SK-N-SH (cell line): ENCODE measurements at regions not wholly inside any gene's neighbourhood (a gene's known extent, or its start where the extent isn't known, plus 50 kb on each side); places are given as distances from the start of the nearest gene placed in this dataset.

ENCODE experiments used
- CTCF ChIA-PET: fragments of 300-600, 350-600 bp; formaldehyde crosslinking; extraction: SDS; loops from one replicate; lab custom pipeline; 2021; lab: Yijun Ruan, JAX
- POLR2A ChIA-PET: fragments of 350-600 bp; sonication (Branson Sonifier 250); formaldehyde crosslinking; extraction: SDS; loops from one replicate; lab custom pipeline; 2020; ENCODE audit warnings: antibody characterized with exemption, inconsistent platforms; lab: Yijun Ruan, JAX
- DNase-seq: peaks from one replicate; pipeline ENCODE4 v3.0.0; 2012
- H2AFZ ChIP-seq: fragments of 200-600 bp; sonication (generic); 2 replicates; pipeline ENCODE4 v1.8.1; 2016; ENCODE audit warnings: antibody characterized with exemption, mild to moderate bottlenecking, low read depth
- H3F3A ChIP-seq: fragments of 200-600 bp; sonication (generic); replicated peaks from 2 replicates; pipeline ENCODE3; 2016; ENCODE audit warnings: antibody characterized with exemption, mild to moderate bottlenecking; ENCODE audit not compliant: insufficient read depth
- H3K27ac ChIP-seq, 2 experiments: fragments of 200-500 bp in 1 of 2; fragments of 200-600 bp in 1 of 2; sonication (Bioruptor generic) in 1 of 2; sonication (generic), shearing (Covaris generic) in 1 of 2; 2 replicates each; pipeline versions ENCODE4 v1.5.1 to v1.6.1; 2014 to 2016; ENCODE audit warnings: low read depth in 2 of 2, inconsistent platforms in 1 of 2, low read length in 1 of 2, mild to moderate bottlenecking in 1 of 2, mixed read lengths in 1 of 2
- H3K27me3 ChIP-seq: fragments of 200-600 bp; sonication (generic), shearing (Covaris generic); 2 replicates; pipeline ENCODE4 v1.6.1; 2016; ENCODE audit warnings: mixed run types; ENCODE audit not compliant: insufficient read depth
- H3K36me3 ChIP-seq, 2 experiments: fragments of 200-500 bp in 1 of 2; fragments of 200-600 bp in 1 of 2; sonication (Bioruptor generic) in 1 of 2; sonication (generic) in 1 of 2; replicated peaks in 1 of 2; 2 replicates each; pipeline versions ENCODE3 to v1.5.1; 2014 to 2016; ENCODE audit warnings: low read length in 1 of 2, mild to moderate bottlenecking in 1 of 2; ENCODE audit not compliant: insufficient read depth in 2 of 2, control insufficient read depth in 1 of 2
- H3K4me1 ChIP-seq, 2 experiments: fragments of 200-500 bp in 1 of 2; fragments of 200-600 bp in 1 of 2; sonication (Bioruptor generic) in 1 of 2; sonication (generic), shearing (Covaris generic) in 1 of 2; 2 replicates each; pipeline versions ENCODE4 v1.5.1 to v1.6.1; 2014 to 2016; ENCODE audit warnings: low read depth in 1 of 2, low read length in 1 of 2, mixed run types in 1 of 2; ENCODE audit not compliant: insufficient read depth in 2 of 2, control insufficient read depth in 1 of 2
- H3K4me2 ChIP-seq: fragments of 200-600 bp; sonication (generic), shearing (Covaris generic); 2 replicates; pipeline ENCODE4 v1.6.1; 2017; ENCODE audit warnings: mixed run types
- H3K4me3 ChIP-seq, 2 experiments: fragments of 200-500 bp in 1 of 2; fragments of 200-600 bp in 1 of 2; sonication (Bioruptor generic) in 1 of 2; sonication (generic), shearing (Covaris generic) in 1 of 2; 2 replicates each; pipeline versions ENCODE4 v1.5.1 to v1.8.1; 2014 to 2016; ENCODE audit warnings: low read depth in 2 of 2, inconsistent platforms in 1 of 2, low read length in 1 of 2, mild to moderate bottlenecking in 1 of 2, mixed read lengths in 1 of 2, moderate library complexity in 1 of 2
- H3K79me2 ChIP-seq: fragments of 200-600 bp; sonication (generic); 2 replicates; pipeline ENCODE4 v1.8.1; 2017; ENCODE audit warnings: mild to moderate bottlenecking; ENCODE audit not compliant: insufficient read depth
- H3K9ac ChIP-seq: fragments of 200-600 bp; sonication (generic); 2 replicates; pipeline ENCODE4 v1.6.1; 2017; ENCODE audit warnings: mixed run types
- H3K9me2 ChIP-seq: fragments of 200-600 bp; sonication (generic); 2 replicates; pipeline ENCODE4 v1.6.1; 2017; ENCODE audit warnings: mixed run types
- H3K9me3 ChIP-seq: fragments of 200-600 bp; sonication (generic); 2 replicates; pipeline ENCODE4 v1.6.1; 2017; ENCODE audit warnings: mixed run types, mild to moderate bottlenecking, moderate library complexity
- H4K20me1 ChIP-seq: fragments of 200-600 bp; sonication (generic); 2 replicates; pipeline ENCODE4 v1.6.1; 2017; ENCODE audit warnings: mild to moderate bottlenecking, mixed run types; ENCODE audit not compliant: insufficient read depth
- CHD2 ChIP-seq: fragments of 150-350 bp; IDR thresholded peaks from 2 replicates; pipeline ENCODE4 v1.6.1; 2018; ENCODE audit warnings: low read length; ENCODE audit not compliant: partially characterized antibody
- ELF1 ChIP-seq: IDR thresholded peaks from 2 replicates; pipeline ENCODE4 v1.4.0; 2012
- EP300 ChIP-seq, 2 experiments: IDR thresholded peaks; 2 replicates each; pipeline versions ENCODE4 v1.4.0 to v1.6.1; 2012; ENCODE audit warnings: borderline replicate concordance in 1 of 2, low read depth in 1 of 2, low read length in 1 of 2
- EZH2phosphoT487 ChIP-seq: fragments of 200-600 bp; sonication (generic); IDR thresholded peaks from 2 replicates; pipeline ENCODE4 v1.6.1; 2017; ENCODE audit warnings: low read depth, mixed run types, mild to moderate bottlenecking, antibody characterized with exemption, moderate library complexity, borderline replicate concordance
- FOSL2 ChIP-seq: IDR thresholded peaks from 2 replicates; pipeline ENCODE4 v1.4.0; 2012; ENCODE audit warnings: low read depth, mild to moderate bottlenecking, moderate library complexity, borderline replicate concordance
- GATA2 ChIP-seq: sonication (generic); formaldehyde crosslinking; IDR thresholded peaks from 2 replicates; pipeline ENCODE4 v1.5.0; 2020; ENCODE audit warnings: mild to moderate bottlenecking, missing genetic modification reagents
- IRF3 ChIP-seq: fragments of 150-350 bp; IDR thresholded peaks from 2 replicates; pipeline ENCODE4 v1.6.1; 2016; ENCODE audit warnings: mild to moderate bottlenecking, low read depth, low read length
- JUND ChIP-seq: IDR thresholded peaks from 2 replicates; pipeline ENCODE4 v1.4.0; 2012
- MEF2A ChIP-seq: IDR thresholded peaks from 2 replicates; pipeline ENCODE4 v1.4.0; 2012; ENCODE audit warnings: low read depth, borderline replicate concordance
- MXI1 ChIP-seq: IDR thresholded peaks from 2 replicates; pipeline ENCODE4 v1.6.1; 2012; ENCODE audit warnings: mild to moderate bottlenecking, low read depth, low read length, improper control_type of control experiment
- NFIC ChIP-seq: IDR thresholded peaks from 2 replicates; pipeline ENCODE4 v1.4.0; 2012; ENCODE audit warnings: borderline replicate concordance
- PBX3 ChIP-seq: IDR thresholded peaks from 2 replicates; pipeline ENCODE4; 2012
- POLR2AphosphoS5 ChIP-seq: IDR thresholded peaks from 2 replicates; pipeline ENCODE4 v1.6.1; 2012; ENCODE audit warnings: low read depth, low read length
- RAD21 ChIP-seq: IDR thresholded peaks from 2 replicates; pipeline ENCODE4 v1.6.1; 2012; ENCODE audit warnings: mild to moderate bottlenecking, low read length
- RCOR1 ChIP-seq: fragments of 150-350 bp; IDR thresholded peaks from 2 replicates; pipeline ENCODE4 v1.6.1; 2017; ENCODE audit warnings: antibody characterized with exemption, low read length
- RFX5 ChIP-seq: IDR thresholded peaks from 2 replicates; pipeline ENCODE4 v1.6.1; 2012; ENCODE audit warnings: mild to moderate bottlenecking, improper control_type of control experiment, low read length
- SIN3A ChIP-seq: IDR thresholded peaks from 2 replicates; pipeline ENCODE4 v1.6.1; 2012; ENCODE audit warnings: low read depth, mild to moderate bottlenecking, low read length, moderate library complexity, borderline replicate concordance
- SMC3 ChIP-seq: IDR thresholded peaks from 2 replicates; pipeline ENCODE4 v1.6.1; 2012; ENCODE audit warnings: low read depth, low read length, improper control_type of control experiment
- TCF12 ChIP-seq: IDR thresholded peaks from 2 replicates; pipeline ENCODE4 v1.4.0; 2012
- TEAD4 ChIP-seq: IDR thresholded peaks from 2 replicates; pipeline ENCODE4 v1.4.0; 2012; ENCODE audit warnings: mild to moderate bottlenecking, borderline replicate concordance; ENCODE audit not compliant: insufficient read depth
- USF1 ChIP-seq: IDR thresholded peaks from 2 replicates; pipeline ENCODE4 v1.4.0; 2012; ENCODE audit warnings: low read depth, borderline replicate concordance
- YY1 ChIP-seq: IDR thresholded peaks from 2 replicates; pipeline ENCODE4 v1.4.0; 2012; ENCODE audit warnings: low read depth, mild to moderate bottlenecking
- WGBS: methylation state at CpG from one replicate; pipeline ENCODE4 v1.1.6; 2017; ENCODE audit warnings: low lambda C conversion rate; 5-methylcytosine and 5-hydroxymethylcytosine counted together
- TF ChIP-seq, protein P1 (sequence below): IDR thresholded peaks from 2 replicates; pipeline ENCODE4 v1.4.0; 2012; ENCODE audit warnings: low read depth
- TF ChIP-seq, protein P2 (sequence below): fragments of 150-350 bp; IDR thresholded peaks from 2 replicates; pipeline ENCODE4 v1.6.1; 2017; ENCODE audit warnings: antibody characterized with exemption, low read length, low read depth, borderline replicate concordance

- CTCF ChIA-PET, result interaction anchor here (0.9 to 1.1 kb wide), 2 partner anchors 114 to 124 kb away, joined by 3 read pairs; no protein-coding TSS in a partner anchor
- no peaks in the 10 kb centered on the region for H3K4me1 ChIP-seq
- H4K20me1 ChIP-seq, result no peaks in the 10 kb centered on the region
- H3K79me2 ChIP-seq, result no peaks in the 10 kb centered on the region
- POLR2A ChIA-PET, result no interaction called here
- no peaks in the 10 kb centered on the region for H3K27me3 ChIP-seq
- no peak for TF ChIP-seq USF1
- TF ChIP-seq RCOR1, result no peak
- no peak for TF ChIP-seq RFX5
- no peak for TF ChIP-seq FOSL2
- TF ChIP-seq POLR2AphosphoS5, result no peak
- TF ChIP-seq, protein P1, sequence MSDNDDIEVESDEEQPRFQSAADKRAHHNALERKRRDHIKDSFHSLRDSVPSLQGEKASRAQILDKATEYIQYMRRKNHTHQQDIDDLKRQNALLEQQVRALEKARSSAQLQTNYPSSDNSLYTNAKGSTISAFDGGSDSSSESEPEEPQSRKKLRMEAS, result no peak
- no peak for TF ChIP-seq PBX3
- TF ChIP-seq TCF12, result no peak
- no peak for TF ChIP-seq ELF1
- TF ChIP-seq MXI1, result no peak
- TF ChIP-seq CHD2, result no peak
- TF ChIP-seq JUND, result no peak
- no peak for TF ChIP-seq MEF2A
- no peak for TF ChIP-seq SMC3
- no peak for TF ChIP-seq IRF3
- no peak for TF ChIP-seq EZH2phosphoT487
- no peak for TF ChIP-seq RAD21
- TF ChIP-seq TEAD4, result no peak
- H3K9me3 ChIP-seq, result no peaks in the 10 kb centered on the region
- H3K9me2 ChIP-seq, result no peaks in the 10 kb centered on the region
- no peak for DNase-seq
- no peaks in the 10 kb centered on the region for H3F3A ChIP-seq
- WGBS, result 37% methylated on average over 2 of the region's 2 CpGs
- H2AFZ ChIP-seq, result no peak overlapping the region
- no peak overlapping the region for H3K9ac ChIP-seq
- H3K36me3 ChIP-seq, result no peaks in the 10 kb centered on the region
- H3K4me2 ChIP-seq, result no peak overlapping the region
- no peak overlapping the region for H3K4me3 ChIP-seq
- H3K27ac ChIP-seq, result no peak overlapping the region
These were observed 1878.0 kb downstream of the MRPL39 start for GRCh38 chr21:23729331-23729730.

- Histone ChIP-seq H3K9me2 (no peaks in the 10 kb centered on the region), H3K4me3 (no peak overlapping the region), H3K9ac (no peak overlapping the region), H3K9me3 (no peaks in the 10 kb centered on the region), H3K79me2 (no peaks in the 10 kb centered on the region), H4K20me1 (no peaks in the 10 kb centered on the region), H3F3A (no peaks in the 10 kb centered on the region), H2AFZ (no peak overlapping the region), H3K27ac (no peak overlapping the region), H3K36me3 (no peaks in the 10 kb centered on the region), H3K4me1 (no peaks in the 10 kb centered on the region), H3K4me2 (no peak overlapping the region), H3K27me3 (no peaks in the 10 kb centered on the region)
- 50% methylated on average over 3 of the region's 3 CpGs for WGBS
- CTCF ChIA-PET, result no interaction called here
- DNase-seq, result no peak
- POLR2A ChIA-PET, result no interaction called here
- no peak for TF ChIP-seq PBX3
- TF ChIP-seq USF1, result no peak
- no peak for TF ChIP-seq POLR2AphosphoS5
- TF ChIP-seq SIN3A, result no peak
- TF ChIP-seq GATA2, result no peak
- no peak for TF ChIP-seq YY1
- TF ChIP-seq JUND, result no peak
- no peak for TF ChIP-seq NFIC
- TF ChIP-seq TEAD4, result no peak
- TF ChIP-seq, protein P2, sequence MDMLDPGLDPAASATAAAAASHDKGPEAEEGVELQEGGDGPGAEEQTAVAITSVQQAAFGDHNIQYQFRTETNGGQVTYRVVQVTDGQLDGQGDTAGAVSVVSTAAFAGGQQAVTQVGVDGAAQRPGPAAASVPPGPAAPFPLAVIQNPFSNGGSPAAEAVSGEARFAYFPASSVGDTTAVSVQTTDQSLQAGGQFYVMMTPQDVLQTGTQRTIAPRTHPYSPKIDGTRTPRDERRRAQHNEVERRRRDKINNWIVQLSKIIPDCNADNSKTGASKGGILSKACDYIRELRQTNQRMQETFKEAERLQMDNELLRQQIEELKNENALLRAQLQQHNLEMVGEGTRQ, result no peak
- no peak for TF ChIP-seq EZH2phosphoT487
- TF ChIP-seq EP300 (IDR thresholded peaks at IDR 0.05; ENCODE audit: borderline replicate concordance in 1 of 2, low read depth in 1 of 2, low read length in 1 of 2), result no peak
These were observed 1881.7 kb downstream of the MRPL39 start for GRCh38 chr21:23725576-23725975.
